ENCODE measurements at regions not wholly inside any gene's neighbourhood (a gene's known extent, or its start where the extent isn't known, plus 50 kb on each side); places are given as distances from the start of the nearest gene placed in this dataset.

DNA sequence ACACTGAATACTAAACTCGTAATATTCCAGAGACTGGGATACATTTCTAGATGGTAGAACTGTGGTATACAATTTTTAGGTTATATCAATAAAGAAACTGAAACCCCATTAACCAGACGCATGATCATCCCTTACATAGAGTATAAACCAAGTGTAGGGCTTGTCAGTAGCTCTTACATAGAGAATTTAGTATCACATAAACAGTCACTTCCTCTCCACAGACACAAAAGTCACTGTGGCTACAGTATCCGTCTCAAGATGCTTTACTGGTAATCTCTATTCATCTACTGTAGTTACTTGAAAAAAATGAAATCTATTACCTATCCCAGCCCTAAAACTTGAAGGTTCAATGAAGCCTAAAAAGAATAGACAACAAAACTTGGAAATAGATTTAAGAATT is 252.3 kb upstream of the TMPRSS15 start:
- no peak for DNase-seq (ENCODE audit: low spot score in 2 of 2)
- Histone ChIP-seq H3K27ac (no peak overlapping the region), H3K36me3 (no peaks in the 10 kb centered on the region), H3K27me3 (no peaks in the 10 kb centered on the region), H3K4me3 (no peak overlapping the region), H3K9me3 (no peaks in the 10 kb centered on the region), H3K4me1 (no peaks in the 10 kb centered on the region)
- WGBS = 73% methylated on average over 3 of the region's 3 CpGs
- TF ChIP-seq, protein P1, sequence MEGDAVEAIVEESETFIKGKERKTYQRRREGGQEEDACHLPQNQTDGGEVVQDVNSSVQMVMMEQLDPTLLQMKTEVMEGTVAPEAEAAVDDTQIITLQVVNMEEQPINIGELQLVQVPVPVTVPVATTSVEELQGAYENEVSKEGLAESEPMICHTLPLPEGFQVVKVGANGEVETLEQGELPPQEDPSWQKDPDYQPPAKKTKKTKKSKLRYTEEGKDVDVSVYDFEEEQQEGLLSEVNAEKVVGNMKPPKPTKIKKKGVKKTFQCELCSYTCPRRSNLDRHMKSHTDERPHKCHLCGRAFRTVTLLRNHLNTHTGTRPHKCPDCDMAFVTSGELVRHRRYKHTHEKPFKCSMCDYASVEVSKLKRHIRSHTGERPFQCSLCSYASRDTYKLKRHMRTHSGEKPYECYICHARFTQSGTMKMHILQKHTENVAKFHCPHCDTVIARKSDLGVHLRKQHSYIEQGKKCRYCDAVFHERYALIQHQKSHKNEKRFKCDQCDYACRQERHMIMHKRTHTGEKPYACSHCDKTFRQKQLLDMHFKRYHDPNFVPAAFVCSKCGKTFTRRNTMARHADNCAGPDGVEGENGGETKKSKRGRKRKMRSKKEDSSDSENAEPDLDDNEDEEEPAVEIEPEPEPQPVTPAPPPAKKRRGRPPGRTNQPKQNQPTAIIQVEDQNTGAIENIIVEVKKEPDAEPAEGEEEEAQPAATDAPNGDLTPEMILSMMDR (IDR thresholded peaks at IDR 0.05) = no peak
- TF ChIP-seq POLR2AphosphoS5 (IDR thresholded peaks at IDR 0.05) (no peak), POLR2A (IDR thresholded peaks at IDR 0.05) (no peak), EP300 (IDR thresholded peaks at IDR 0.05) (no peak)

DNA sequence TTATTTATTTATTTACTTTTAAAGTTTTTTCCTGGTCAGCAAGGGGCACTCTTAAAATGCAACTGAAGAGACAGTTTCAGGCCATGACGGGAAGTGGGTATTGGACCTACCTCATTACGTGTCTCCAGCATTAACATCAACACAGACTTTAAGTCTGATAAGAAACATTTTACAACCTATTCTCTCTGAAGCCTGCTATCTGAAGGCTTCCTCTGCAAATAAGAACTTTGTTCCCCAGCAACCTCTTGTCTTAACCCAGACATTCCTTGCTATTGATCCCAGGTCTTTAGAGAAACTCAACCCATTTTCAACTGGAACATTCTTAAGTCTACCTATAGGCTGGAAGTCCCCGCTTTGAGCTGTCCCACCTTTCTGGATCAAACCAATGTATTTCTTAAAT is 258.3 kb upstream of the TMPRSS15 start:
- WGBS = 83% methylated on average over 3 of the region's 3 CpGs
- no peak for DNase-seq (ENCODE audit: low spot score in 2 of 2)
- no peak overlapping the region for H3K4me3 ChIP-seq
- no peaks in the 10 kb centered on the region for H3K36me3 ChIP-seq
- TF ChIP-seq POLR2A (IDR thresholded peaks at IDR 0.05) = no peak
- no peak for TF ChIP-seq POLR2AphosphoS5 (IDR thresholded peaks at IDR 0.05)
- TF ChIP-seq, protein P1 (IDR thresholded peaks at IDR 0.05) = no peak
- TF ChIP-seq EP300 (IDR thresholded peaks at IDR 0.05) = no peak
- no peaks in the 10 kb centered on the region for H3K27me3 ChIP-seq
- H3K27ac ChIP-seq = no peak overlapping the region
- no peaks in the 10 kb centered on the region for H3K4me1 ChIP-seq
- no peaks in the 10 kb centered on the region for H3K9me3 ChIP-seq

DNA sequence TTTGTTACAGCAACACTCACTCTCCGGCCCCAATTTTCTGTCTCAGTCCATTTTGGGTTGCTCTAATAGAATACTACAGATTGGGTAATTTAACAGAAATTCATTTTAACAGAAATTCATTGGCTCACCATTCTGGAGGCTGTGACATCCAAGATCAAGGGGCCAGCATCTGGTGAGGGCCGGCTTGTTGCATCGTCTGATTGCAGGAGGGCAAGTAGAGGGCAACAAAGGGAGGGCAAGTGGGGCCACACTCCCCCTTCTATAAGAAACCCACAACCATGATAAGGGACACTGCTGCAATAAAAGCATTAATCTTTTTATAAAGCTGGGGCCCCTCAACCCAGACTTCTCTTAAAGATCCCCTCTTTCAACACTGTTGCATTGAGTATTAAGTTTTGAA is 260.1 kb upstream of the TMPRSS15 start:
- Histone ChIP-seq H3K27ac (no peak overlapping the region), H3K9me3 (no peaks in the 10 kb centered on the region), H3K36me3 (no peaks in the 10 kb centered on the region), H3K4me3 (no peak overlapping the region), H3K4me1 (no peaks in the 10 kb centered on the region), H3K27me3 (no peaks in the 10 kb centered on the region)
- no peak for TF ChIP-seq POLR2AphosphoS5 (IDR thresholded peaks at IDR 0.05)
- TF ChIP-seq EP300 (IDR thresholded peaks at IDR 0.05) = no peak
- no peak for TF ChIP-seq POLR2A (IDR thresholded peaks at IDR 0.05)
- TF ChIP-seq, protein P1 (IDR thresholded peaks at IDR 0.05) = no peak
- no peak for DNase-seq (ENCODE audit: low spot score in 2 of 2)
- WGBS = 81% methylated on average over 3 of the region's 3 CpGs

DNA sequence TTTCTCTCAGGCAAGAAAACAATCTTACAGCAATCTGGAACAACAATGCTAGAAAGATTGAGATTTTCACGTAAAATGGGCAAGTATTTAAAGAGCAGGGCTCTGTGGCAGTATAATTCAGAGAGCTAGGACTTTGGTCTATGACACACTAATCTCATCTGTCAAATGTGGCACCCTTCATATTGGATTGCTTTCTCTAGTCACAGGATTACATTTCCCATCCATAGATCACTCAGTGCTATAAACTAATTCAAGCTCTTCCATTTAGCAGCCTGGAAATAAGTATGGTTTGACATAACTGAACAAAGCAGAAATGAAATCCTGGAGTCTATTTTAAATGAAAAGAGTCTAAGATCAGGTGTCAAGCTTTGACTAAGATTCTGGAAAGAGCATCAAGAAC is 263.1 kb upstream of the TMPRSS15 start:
- 89% methylated on average over 1 of the region's 1 CpG for WGBS

DNA sequence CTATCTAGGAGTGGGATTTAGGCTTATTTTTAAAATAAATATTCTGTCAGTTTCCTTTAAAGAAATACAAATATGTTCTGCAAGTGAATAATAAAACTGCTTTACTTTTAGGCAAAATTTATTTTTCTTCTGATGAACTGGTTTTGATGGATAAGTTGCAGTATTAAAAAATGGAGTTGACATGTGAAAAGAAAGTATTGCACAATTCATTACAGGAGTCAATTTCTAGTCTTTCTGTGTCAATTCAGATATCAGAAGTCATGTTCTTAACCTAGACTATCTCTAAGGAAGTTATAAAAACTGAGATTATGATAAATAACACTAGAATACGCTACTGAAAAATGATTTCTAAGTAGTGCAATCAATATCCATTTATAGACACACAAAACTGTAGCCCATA is 270.2 kb upstream of the TMPRSS15 start:
- Histone ChIP-seq H3K4me3 (no peak overlapping the region), H3K27ac (no peak overlapping the region), H3K36me3 (no peaks in the 10 kb centered on the region), H3K27me3 (no peaks in the 10 kb centered on the region), H3K4me1 (no peaks in the 10 kb centered on the region), H3K9me3 (no peaks in the 10 kb centered on the region)
- DNase-seq (ENCODE audit: low spot score in 2 of 2) = no peak
- WGBS = 81% methylated on average over 1 of the region's 1 CpG
- no peak for TF ChIP-seq POLR2A (IDR thresholded peaks at IDR 0.05)
- TF ChIP-seq, protein P1 (IDR thresholded peaks at IDR 0.05) = no peak
- TF ChIP-seq POLR2AphosphoS5 (IDR thresholded peaks at IDR 0.05) = no peak

More for the DNA sequence above, 263.1 kb upstream of the TMPRSS15 start:
- H3K27me3 ChIP-seq = no peaks in the 10 kb centered on the region
- no peaks in the 10 kb centered on the region for H3K36me3 ChIP-seq
- no peak overlapping the region for H3K27ac ChIP-seq
- TF ChIP-seq POLR2A (IDR thresholded peaks at IDR 0.05) = no peak
- TF ChIP-seq, protein P1 (IDR thresholded peaks at IDR 0.05) = no peak
- TF ChIP-seq POLR2AphosphoS5 (IDR thresholded peaks at IDR 0.05) = no peak
- no peak for TF ChIP-seq EP300 (IDR thresholded peaks at IDR 0.05)
- no peaks in the 10 kb centered on the region for H3K9me3 ChIP-seq
- DNase-seq (ENCODE audit: low spot score in 2 of 2) = no peak
- H3K4me3 ChIP-seq = no peak overlapping the region
- no peaks in the 10 kb centered on the region for H3K4me1 ChIP-seq
